ENCODE measurements at regions not wholly inside any gene's neighbourhood (a gene's known extent, or its start where the extent isn't known, plus 50 kb on each side); places are given as distances from the start of the nearest gene placed in this dataset.

DNA sequence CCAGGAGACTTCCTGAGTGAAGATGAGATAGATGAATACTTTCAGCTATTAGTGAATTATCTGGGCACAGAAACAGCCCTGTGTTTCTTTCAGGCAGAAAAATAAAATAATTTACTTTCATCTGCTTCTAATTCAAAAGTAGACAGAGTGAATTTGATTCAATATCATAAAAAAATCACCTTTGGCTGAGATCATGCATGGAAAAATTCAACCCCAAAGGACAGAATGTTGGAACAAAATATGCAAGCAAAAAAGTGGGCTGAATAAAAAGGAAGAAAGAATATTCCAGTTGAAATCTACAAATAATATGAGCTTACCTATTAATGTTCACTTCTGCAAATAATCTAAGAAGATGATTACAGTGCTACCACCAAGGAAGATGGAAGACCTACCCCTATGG lies 546.9 kb downstream of the TFAP2B start:
- Histone ChIP-seq H3F3A (ENCODE audit: insufficient read depth, low read length, poor library complexity, severe bottlenecking) (no peaks in the 10 kb centered on the region), H3K4me3 (ENCODE audit: low read length) (no peak overlapping the region), H3K36me3 (ENCODE audit: insufficient read depth, low read length) (no peaks in the 10 kb centered on the region), H3K27me3 (ENCODE audit: insufficient read depth, low read depth, low read length) (no peaks in the 10 kb centered on the region), H3K4me2 (ENCODE audit: low read length) (no peak overlapping the region), H3K9me3 (ENCODE audit: low read length) (no peaks in the 10 kb centered on the region), H4K20me1 (ENCODE audit: insufficient read depth) (no peaks in the 10 kb centered on the region), H2AFZ (ENCODE audit: low read depth, low read length) (no peak overlapping the region), H3K79me2 (replicated peaks; ENCODE audit: insufficient read depth, low read length) (no peaks in the 10 kb centered on the region), H3K9ac (ENCODE audit: low read length) (no peak overlapping the region), H3K9me2 (ENCODE audit: insufficient read depth, low read length) (no peaks in the 10 kb centered on the region), H3K27ac (ENCODE audit: low read length) (no peak overlapping the region)
- TF ChIP-seq POLR2AphosphoS5 (IDR thresholded peaks at IDR 0.05) (no peak), SMC3 (conservative IDR thresholded peaks at IDR 0.05; ENCODE audit: poor library complexity) (no peak), RAD21 (conservative IDR thresholded peaks at IDR 0.05) (no peak), EZH2 (IDR thresholded peaks at IDR 0.05; ENCODE audit: borderline replicate concordance, insufficient read depth, low read length, poor library complexity, severe bottlenecking) (no peak), EP300 (conservative IDR thresholded peaks at IDR 0.05; ENCODE audit: poor library complexity, severe bottlenecking) (no peak)
- TF ChIP-seq, protein P1, sequence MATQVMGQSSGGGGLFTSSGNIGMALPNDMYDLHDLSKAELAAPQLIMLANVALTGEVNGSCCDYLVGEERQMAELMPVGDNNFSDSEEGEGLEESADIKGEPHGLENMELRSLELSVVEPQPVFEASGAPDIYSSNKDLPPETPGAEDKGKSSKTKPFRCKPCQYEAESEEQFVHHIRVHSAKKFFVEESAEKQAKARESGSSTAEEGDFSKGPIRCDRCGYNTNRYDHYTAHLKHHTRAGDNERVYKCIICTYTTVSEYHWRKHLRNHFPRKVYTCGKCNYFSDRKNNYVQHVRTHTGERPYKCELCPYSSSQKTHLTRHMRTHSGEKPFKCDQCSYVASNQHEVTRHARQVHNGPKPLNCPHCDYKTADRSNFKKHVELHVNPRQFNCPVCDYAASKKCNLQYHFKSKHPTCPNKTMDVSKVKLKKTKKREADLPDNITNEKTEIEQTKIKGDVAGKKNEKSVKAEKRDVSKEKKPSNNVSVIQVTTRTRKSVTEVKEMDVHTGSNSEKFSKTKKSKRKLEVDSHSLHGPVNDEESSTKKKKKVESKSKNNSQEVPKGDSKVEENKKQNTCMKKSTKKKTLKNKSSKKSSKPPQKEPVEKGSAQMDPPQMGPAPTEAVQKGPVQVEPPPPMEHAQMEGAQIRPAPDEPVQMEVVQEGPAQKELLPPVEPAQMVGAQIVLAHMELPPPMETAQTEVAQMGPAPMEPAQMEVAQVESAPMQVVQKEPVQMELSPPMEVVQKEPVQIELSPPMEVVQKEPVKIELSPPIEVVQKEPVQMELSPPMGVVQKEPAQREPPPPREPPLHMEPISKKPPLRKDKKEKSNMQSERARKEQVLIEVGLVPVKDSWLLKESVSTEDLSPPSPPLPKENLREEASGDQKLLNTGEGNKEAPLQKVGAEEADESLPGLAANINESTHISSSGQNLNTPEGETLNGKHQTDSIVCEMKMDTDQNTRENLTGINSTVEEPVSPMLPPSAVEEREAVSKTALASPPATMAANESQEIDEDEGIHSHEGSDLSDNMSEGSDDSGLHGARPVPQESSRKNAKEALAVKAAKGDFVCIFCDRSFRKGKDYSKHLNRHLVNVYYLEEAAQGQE (IDR thresholded peaks at IDR 0.05; ENCODE audit: borderline replicate concordance): no peak
- TF ChIP-seq, protein P2, sequence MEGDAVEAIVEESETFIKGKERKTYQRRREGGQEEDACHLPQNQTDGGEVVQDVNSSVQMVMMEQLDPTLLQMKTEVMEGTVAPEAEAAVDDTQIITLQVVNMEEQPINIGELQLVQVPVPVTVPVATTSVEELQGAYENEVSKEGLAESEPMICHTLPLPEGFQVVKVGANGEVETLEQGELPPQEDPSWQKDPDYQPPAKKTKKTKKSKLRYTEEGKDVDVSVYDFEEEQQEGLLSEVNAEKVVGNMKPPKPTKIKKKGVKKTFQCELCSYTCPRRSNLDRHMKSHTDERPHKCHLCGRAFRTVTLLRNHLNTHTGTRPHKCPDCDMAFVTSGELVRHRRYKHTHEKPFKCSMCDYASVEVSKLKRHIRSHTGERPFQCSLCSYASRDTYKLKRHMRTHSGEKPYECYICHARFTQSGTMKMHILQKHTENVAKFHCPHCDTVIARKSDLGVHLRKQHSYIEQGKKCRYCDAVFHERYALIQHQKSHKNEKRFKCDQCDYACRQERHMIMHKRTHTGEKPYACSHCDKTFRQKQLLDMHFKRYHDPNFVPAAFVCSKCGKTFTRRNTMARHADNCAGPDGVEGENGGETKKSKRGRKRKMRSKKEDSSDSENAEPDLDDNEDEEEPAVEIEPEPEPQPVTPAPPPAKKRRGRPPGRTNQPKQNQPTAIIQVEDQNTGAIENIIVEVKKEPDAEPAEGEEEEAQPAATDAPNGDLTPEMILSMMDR (IDR thresholded peaks at IDR 0.05; ENCODE audit: poor library complexity, severe bottlenecking): no peak

DNA sequence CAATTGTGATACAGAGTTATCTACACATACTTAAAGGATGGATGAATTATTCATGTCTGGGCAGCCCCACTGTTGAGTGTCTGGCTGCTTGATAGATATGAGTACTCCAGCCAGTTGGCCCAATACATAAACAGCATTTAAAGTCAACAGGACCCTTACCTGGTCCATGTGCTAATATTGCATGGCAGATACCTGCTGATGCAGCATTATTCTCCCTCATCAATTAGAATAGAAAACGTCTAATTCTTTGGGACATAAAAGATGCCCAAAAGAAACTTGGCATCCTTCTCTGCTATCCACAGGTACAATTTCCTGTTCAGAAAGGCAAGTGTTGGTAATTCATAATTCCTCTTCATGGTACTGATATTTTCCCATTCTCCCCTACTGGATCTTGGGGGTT lies 550.8 kb downstream of the TFAP2B start:
- no peaks in the 10 kb centered on the region for H3K9me2 ChIP-seq (ENCODE audit: insufficient read depth, low read length)

More for the DNA sequence above, 550.8 kb downstream of the TFAP2B start:
- no peak overlapping the region for H3K4me2 ChIP-seq (ENCODE audit: low read length)
- H3K36me3 ChIP-seq (ENCODE audit: insufficient read depth, low read length): no peaks in the 10 kb centered on the region
- no peaks in the 10 kb centered on the region for H3K27me3 ChIP-seq (ENCODE audit: insufficient read depth, low read depth, low read length)
- H2AFZ ChIP-seq (ENCODE audit: low read depth, low read length): no peak overlapping the region
- no peaks in the 10 kb centered on the region for H3F3A ChIP-seq (ENCODE audit: insufficient read depth, low read length, poor library complexity, severe bottlenecking)
- H4K20me1 ChIP-seq (ENCODE audit: insufficient read depth): no peaks in the 10 kb centered on the region
- H3K27ac ChIP-seq (ENCODE audit: low read length): no peak overlapping the region
- H3K4me3 ChIP-seq (ENCODE audit: low read length): no peak overlapping the region
- no peaks in the 10 kb centered on the region for H3K9me3 ChIP-seq (ENCODE audit: low read length)
- no peaks in the 10 kb centered on the region for H3K79me2 ChIP-seq (replicated peaks; ENCODE audit: insufficient read depth, low read length)
- TF ChIP-seq SMC3 (conservative IDR thresholded peaks at IDR 0.05; ENCODE audit: poor library complexity): no peak
- TF ChIP-seq RAD21 (conservative IDR thresholded peaks at IDR 0.05): no peak
- TF ChIP-seq EP300 (conservative IDR thresholded peaks at IDR 0.05; ENCODE audit: poor library complexity, severe bottlenecking): no peak
- TF ChIP-seq TAF1 (IDR thresholded peaks at IDR 0.05; ENCODE audit: low read depth): no peak
- no peak for TF ChIP-seq MXI1 (conservative IDR thresholded peaks at IDR 0.05; ENCODE audit: poor library complexity, severe bottlenecking)
- TF ChIP-seq, protein P2 (IDR thresholded peaks at IDR 0.05; ENCODE audit: poor library complexity, severe bottlenecking): no peak
- TF ChIP-seq, protein P1 (IDR thresholded peaks at IDR 0.05; ENCODE audit: borderline replicate concordance): no peak
- no peak for TF ChIP-seq EZH2 (IDR thresholded peaks at IDR 0.05; ENCODE audit: borderline replicate concordance, insufficient read depth, low read length, poor library complexity, severe bottlenecking)
- no peak for TF ChIP-seq POLR2AphosphoS5 (IDR thresholded peaks at IDR 0.05)
- no peak overlapping the region for H3K9ac ChIP-seq (ENCODE audit: low read length)

Measured in neural cell (in vitro differentiated cells).